ENCODE measurements at regions not wholly inside any gene's neighbourhood (a gene's known extent, or its start where the extent isn't known, plus 50 kb on each side); places are given as distances from the start of the nearest gene placed in this dataset.

- H3K36me3 ChIP-seq (ENCODE audit: control insufficient read depth in 3 of 3, insufficient read depth in 3 of 3, low read length in 3 of 3) = no peaks in the 10 kb centered on the region
- no peak overlapping the region for H3K4me3 ChIP-seq (ENCODE audit: low read length in 3 of 3)
- H3K4me1 ChIP-seq (ENCODE audit: control insufficient read depth in 3 of 3, insufficient read depth in 3 of 3, low read length in 3 of 3) = no peaks in the 10 kb centered on the region
- H3K9me3 ChIP-seq (ENCODE audit: control insufficient read depth in 3 of 3, low read length in 3 of 3) = peaks cover 0 to 2% (median 0%) of the 10 kb centered on the region in 3 donors
- H3K27ac ChIP-seq (ENCODE audit: low read depth, low read length) = no peak overlapping the region
- H3K9ac ChIP-seq (ENCODE audit: low read depth in 1 of 3, low read length in 3 of 3) = no peak overlapping the region
- H3K27me3 ChIP-seq (ENCODE audit: control insufficient read depth in 3 of 3, insufficient read depth in 3 of 3, low read length in 3 of 3) = peaks cover 0 to 6% (median 3%) of the 10 kb centered on the region in 3 donors
These were observed 308.1 kb downstream of the AACS start for GRCh38 chr12:125373375-125373774.

GRCh38 chr12:125376422-125376821 is 311.2 kb downstream of the AACS start:
- H3K4me3 ChIP-seq (ENCODE audit: low read length in 3 of 3) = no peak overlapping the region
- peaks cover 0 to 6% (median 3%) of the 10 kb centered on the region in 3 donors for H3K27me3 ChIP-seq (ENCODE audit: control insufficient read depth in 3 of 3, insufficient read depth in 3 of 3, low read length in 3 of 3)
- H3K9me3 ChIP-seq (ENCODE audit: control insufficient read depth in 3 of 3, low read length in 3 of 3) = peaks cover 0 to 4% (median 0%) of the 10 kb centered on the region in 3 donors

GRCh38 chr12:125377093-125377492 is 311.9 kb downstream of the AACS start:
- H3K27ac ChIP-seq (ENCODE audit: low read depth, low read length) = no peak overlapping the region
- H3K4me1 ChIP-seq (ENCODE audit: control insufficient read depth in 3 of 3, insufficient read depth in 3 of 3, low read length in 3 of 3) = no peaks in the 10 kb centered on the region
- H3K4me3 ChIP-seq (ENCODE audit: low read length in 3 of 3) = no peak overlapping the region
- no peaks in the 10 kb centered on the region for H3K36me3 ChIP-seq (ENCODE audit: control insufficient read depth in 3 of 3, insufficient read depth in 3 of 3, low read length in 3 of 3)
- peaks cover 0 to 4% (median 0%) of the 10 kb centered on the region in 3 donors for H3K9me3 ChIP-seq (ENCODE audit: control insufficient read depth in 3 of 3, low read length in 3 of 3)
- H3K27me3 ChIP-seq (ENCODE audit: control insufficient read depth in 3 of 3, insufficient read depth in 3 of 3, low read length in 3 of 3) = peaks cover 0 to 6% (median 3%) of the 10 kb centered on the region in 3 donors
- H3K9ac ChIP-seq (ENCODE audit: low read depth in 1 of 3, low read length in 3 of 3) = no peak overlapping the region

More at GRCh38 chr12:125376422-125376821, 311.2 kb downstream of the AACS start:
- H3K27ac ChIP-seq (ENCODE audit: low read depth, low read length) = no peak overlapping the region
- no peak overlapping the region for H3K9ac ChIP-seq (ENCODE audit: low read depth in 1 of 3, low read length in 3 of 3)
- H3K4me1 ChIP-seq (ENCODE audit: control insufficient read depth in 3 of 3, insufficient read depth in 3 of 3, low read length in 3 of 3) = no peaks in the 10 kb centered on the region
- H3K36me3 ChIP-seq (ENCODE audit: control insufficient read depth in 3 of 3, insufficient read depth in 3 of 3, low read length in 3 of 3) = no peaks in the 10 kb centered on the region

GRCh38 chr12:125381373-125381772 is 316.1 kb downstream of the AACS start:
- H3K36me3 ChIP-seq (ENCODE audit: control insufficient read depth in 3 of 3, insufficient read depth in 3 of 3, low read length in 3 of 3) = no peaks in the 10 kb centered on the region
- no peak overlapping the region for H3K9ac ChIP-seq (ENCODE audit: low read depth in 1 of 3, low read length in 3 of 3)
- peaks cover 0 to 6% (median 0%) of the 10 kb centered on the region in 3 donors for H3K9me3 ChIP-seq (ENCODE audit: control insufficient read depth in 3 of 3, low read length in 3 of 3)
- no peak overlapping the region for H3K27ac ChIP-seq (ENCODE audit: low read depth, low read length)
- peaks cover 0 to 4% (median 3%) of the 10 kb centered on the region in 3 donors for H3K27me3 ChIP-seq (ENCODE audit: control insufficient read depth in 3 of 3, insufficient read depth in 3 of 3, low read length in 3 of 3)
- no peak overlapping the region for H3K4me3 ChIP-seq (ENCODE audit: low read length in 3 of 3)
- H3K4me1 ChIP-seq (ENCODE audit: control insufficient read depth in 3 of 3, insufficient read depth in 3 of 3, low read length in 3 of 3) = no peaks in the 10 kb centered on the region

- H3K4me3 ChIP-seq (ENCODE audit: low read length in 3 of 3) = no peak overlapping the region
- H3K4me1 ChIP-seq (ENCODE audit: control insufficient read depth in 3 of 3, insufficient read depth in 3 of 3, low read length in 3 of 3) = no peaks in the 10 kb centered on the region
- H3K36me3 ChIP-seq (ENCODE audit: control insufficient read depth in 3 of 3, insufficient read depth in 3 of 3, low read length in 3 of 3) = no peaks in the 10 kb centered on the region
- H3K27ac ChIP-seq (ENCODE audit: low read depth, low read length) = no peak overlapping the region
- no peaks in the 10 kb centered on the region for H3K27me3 ChIP-seq (ENCODE audit: control insufficient read depth in 3 of 3, insufficient read depth in 3 of 3, low read length in 3 of 3)
- H3K9ac ChIP-seq (ENCODE audit: low read depth in 1 of 3, low read length in 3 of 3) = no peak overlapping the region
- peaks cover 0 to 6% (median 0%) of the 10 kb centered on the region in 3 donors for H3K9me3 ChIP-seq (ENCODE audit: control insufficient read depth in 3 of 3, low read length in 3 of 3)
These were observed 317.7 kb downstream of the AACS start for GRCh38 chr12:125382926-125383325.

GRCh38 chr12:125386652-125387051 is 321.4 kb downstream of the AACS start:
- Histone ChIP-seq H3K27ac (ENCODE audit: low read depth, low read length) (no peak overlapping the region), H3K27me3 (ENCODE audit: control insufficient read depth in 3 of 3, insufficient read depth in 3 of 3, low read length in 3 of 3) (no peaks in the 10 kb centered on the region), H3K4me3 (ENCODE audit: low read length in 3 of 3) (no peak overlapping the region), H3K36me3 (ENCODE audit: control insufficient read depth in 3 of 3, insufficient read depth in 3 of 3, low read length in 3 of 3) (no peaks in the 10 kb centered on the region), H3K4me1 (ENCODE audit: control insufficient read depth in 3 of 3, insufficient read depth in 3 of 3, low read length in 3 of 3) (no peaks in the 10 kb centered on the region), H3K9me3 (ENCODE audit: control insufficient read depth in 3 of 3, low read length in 3 of 3) (peaks cover 0 to 2% (median 0%) of the 10 kb centered on the region in 3 donors), H3K9ac (ENCODE audit: low read depth in 1 of 3, low read length in 3 of 3) (no peak overlapping the region)

- Histone ChIP-seq H3K27me3 (ENCODE audit: control insufficient read depth in 3 of 3, insufficient read depth in 3 of 3, low read length in 3 of 3) (no peaks in the 10 kb centered on the region), H3K9me3 (ENCODE audit: control insufficient read depth in 3 of 3, low read length in 3 of 3) (peaks cover 0 to 2% (median 0%) of the 10 kb centered on the region in 3 donors), H3K36me3 (ENCODE audit: control insufficient read depth in 3 of 3, insufficient read depth in 3 of 3, low read length in 3 of 3) (no peaks in the 10 kb centered on the region), H3K27ac (ENCODE audit: low read depth, low read length) (no peak overlapping the region), H3K4me3 (ENCODE audit: low read length in 3 of 3) (no peak overlapping the region), H3K9ac (ENCODE audit: low read depth in 1 of 3, low read length in 3 of 3) (no peak overlapping the region), H3K4me1 (ENCODE audit: control insufficient read depth in 3 of 3, insufficient read depth in 3 of 3, low read length in 3 of 3) (no peaks in the 10 kb centered on the region)
These were observed 322.0 kb downstream of the AACS start for GRCh38 chr12:125387206-125387605.

GRCh38 chr12:125389061-125389697 is 323.9 kb downstream of the AACS start:
- no peaks in the 10 kb centered on the region for H3K4me1 ChIP-seq (ENCODE audit: control insufficient read depth in 3 of 3, insufficient read depth in 3 of 3, low read length in 3 of 3)
- no peaks in the 10 kb centered on the region for H3K36me3 ChIP-seq (ENCODE audit: control insufficient read depth in 3 of 3, insufficient read depth in 3 of 3, low read length in 3 of 3)
- H3K9ac ChIP-seq (ENCODE audit: low read depth in 1 of 3, low read length in 3 of 3) = no peak overlapping the region
- peaks cover 0 to 2% (median 0%) of the 10 kb centered on the region in 3 donors for H3K9me3 ChIP-seq (ENCODE audit: control insufficient read depth in 3 of 3, low read length in 3 of 3)
- H3K27me3 ChIP-seq (ENCODE audit: control insufficient read depth in 3 of 3, insufficient read depth in 3 of 3, low read length in 3 of 3) = no peaks in the 10 kb centered on the region
- H3K4me3 ChIP-seq (ENCODE audit: low read length in 3 of 3) = no peak overlapping the region
- no peak overlapping the region for H3K27ac ChIP-seq (ENCODE audit: low read depth, low read length)

GRCh38 chr12:125393569-125393968 is 328.3 kb downstream of the AACS start:
- no peak overlapping the region for H3K9ac ChIP-seq (ENCODE audit: low read depth in 1 of 3, low read length in 3 of 3)
- H3K36me3 ChIP-seq (ENCODE audit: control insufficient read depth in 3 of 3, insufficient read depth in 3 of 3, low read length in 3 of 3) = no peaks in the 10 kb centered on the region
- H3K4me1 ChIP-seq (ENCODE audit: control insufficient read depth in 3 of 3, insufficient read depth in 3 of 3, low read length in 3 of 3) = no peaks in the 10 kb centered on the region
- no peaks in the 10 kb centered on the region for H3K27me3 ChIP-seq (ENCODE audit: control insufficient read depth in 3 of 3, insufficient read depth in 3 of 3, low read length in 3 of 3)
- no peak overlapping the region for H3K27ac ChIP-seq (ENCODE audit: low read depth, low read length)
- no peak overlapping the region for H3K4me3 ChIP-seq (ENCODE audit: low read length in 3 of 3)
- H3K9me3 ChIP-seq (ENCODE audit: control insufficient read depth in 3 of 3, low read length in 3 of 3) = peaks cover 0 to 2% (median 0%) of the 10 kb centered on the region in 3 donors

- H3K9ac ChIP-seq (ENCODE audit: low read depth in 1 of 3, low read length in 3 of 3) = no peak overlapping the region
- H3K36me3 ChIP-seq (ENCODE audit: control insufficient read depth in 3 of 3, insufficient read depth in 3 of 3, low read length in 3 of 3) = no peaks in the 10 kb centered on the region
- H3K27ac ChIP-seq (ENCODE audit: low read depth, low read length) = no peak overlapping the region
- no peaks in the 10 kb centered on the region for H3K4me1 ChIP-seq (ENCODE audit: control insufficient read depth in 3 of 3, insufficient read depth in 3 of 3, low read length in 3 of 3)
- H3K9me3 ChIP-seq (ENCODE audit: control insufficient read depth in 3 of 3, low read length in 3 of 3) = peaks cover 0 to 4% (median 4%) of the 10 kb centered on the region in 3 donors
- H3K27me3 ChIP-seq (ENCODE audit: control insufficient read depth in 3 of 3, insufficient read depth in 3 of 3, low read length in 3 of 3) = no peaks in the 10 kb centered on the region
- no peak overlapping the region for H3K4me3 ChIP-seq (ENCODE audit: low read length in 3 of 3)
These were observed 330.5 kb downstream of the AACS start for GRCh38 chr12:125395583-125396215.

All from skeletal muscle tissue (tissue), 3 donors.